ENCODE measurements at regions not wholly inside any gene's neighbourhood (a gene's known extent, or its start where the extent isn't known, plus 50 kb on each side); places are given as distances from the start of the nearest gene placed in this dataset.

DNA sequence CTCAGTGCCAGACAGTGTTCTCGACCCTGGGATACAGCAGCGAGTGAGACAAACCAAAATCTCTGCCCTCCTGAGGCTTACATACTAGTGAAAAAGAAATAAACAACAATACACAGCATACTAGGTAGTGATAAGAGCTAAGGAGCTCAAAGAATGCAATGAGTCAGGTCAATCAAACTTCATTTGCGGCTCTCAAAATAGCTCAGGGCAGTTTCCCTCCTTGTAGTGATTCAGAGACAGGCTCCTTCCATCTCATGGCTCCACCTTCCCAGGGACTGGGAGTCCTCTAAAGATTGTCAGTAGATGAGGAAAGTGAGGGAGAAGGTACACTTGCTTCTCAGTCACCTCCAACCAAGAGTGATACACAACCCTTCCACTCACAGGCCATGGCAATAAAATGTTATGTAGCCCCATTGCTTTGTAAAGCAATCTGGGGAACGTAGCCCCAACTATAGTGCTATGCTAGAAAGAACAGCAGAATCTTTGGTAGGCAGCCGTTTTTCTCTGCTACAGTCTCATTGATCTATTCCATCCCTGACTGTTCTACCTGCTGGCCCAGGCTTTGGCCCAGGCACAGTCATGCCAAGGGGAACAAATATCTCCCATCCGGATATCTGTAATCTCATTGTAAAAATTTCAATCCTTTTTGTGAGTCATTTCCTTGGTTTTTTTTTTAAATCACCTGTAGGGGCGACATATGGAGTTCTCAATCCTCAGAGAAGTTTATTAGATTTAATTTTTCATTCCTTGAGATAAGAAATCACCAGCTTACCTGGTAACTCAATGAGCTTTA, 183.1 kb upstream of the S100G start:
- DNase-seq (ENCODE audit: low spot score) (no peak), ATAC-seq (ENCODE audit: insufficient number of reproducible peaks, low FRiP score, low read depth) (no peak)
- Histone ChIP-seq H3K27ac (no peak overlapping the region), H3K36me3 (no peaks in the 10 kb centered on the region), H3K27me3 (replicated peaks; ENCODE audit: insufficient read depth) (no peaks in the 10 kb centered on the region), H3K4me3 (no peak overlapping the region), H3K4me1 (ENCODE audit: control insufficient read depth in 1 of 2, low read depth in 2 of 2) (peaks cover 0 to 6% of the 10 kb centered on the region in 2 donors), H3K9me3 (no peaks in the 10 kb centered on the region)
- TF ChIP-seq, protein P1, sequence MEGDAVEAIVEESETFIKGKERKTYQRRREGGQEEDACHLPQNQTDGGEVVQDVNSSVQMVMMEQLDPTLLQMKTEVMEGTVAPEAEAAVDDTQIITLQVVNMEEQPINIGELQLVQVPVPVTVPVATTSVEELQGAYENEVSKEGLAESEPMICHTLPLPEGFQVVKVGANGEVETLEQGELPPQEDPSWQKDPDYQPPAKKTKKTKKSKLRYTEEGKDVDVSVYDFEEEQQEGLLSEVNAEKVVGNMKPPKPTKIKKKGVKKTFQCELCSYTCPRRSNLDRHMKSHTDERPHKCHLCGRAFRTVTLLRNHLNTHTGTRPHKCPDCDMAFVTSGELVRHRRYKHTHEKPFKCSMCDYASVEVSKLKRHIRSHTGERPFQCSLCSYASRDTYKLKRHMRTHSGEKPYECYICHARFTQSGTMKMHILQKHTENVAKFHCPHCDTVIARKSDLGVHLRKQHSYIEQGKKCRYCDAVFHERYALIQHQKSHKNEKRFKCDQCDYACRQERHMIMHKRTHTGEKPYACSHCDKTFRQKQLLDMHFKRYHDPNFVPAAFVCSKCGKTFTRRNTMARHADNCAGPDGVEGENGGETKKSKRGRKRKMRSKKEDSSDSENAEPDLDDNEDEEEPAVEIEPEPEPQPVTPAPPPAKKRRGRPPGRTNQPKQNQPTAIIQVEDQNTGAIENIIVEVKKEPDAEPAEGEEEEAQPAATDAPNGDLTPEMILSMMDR (IDR thresholded peaks at IDR 0.05), result no peak

DNA sequence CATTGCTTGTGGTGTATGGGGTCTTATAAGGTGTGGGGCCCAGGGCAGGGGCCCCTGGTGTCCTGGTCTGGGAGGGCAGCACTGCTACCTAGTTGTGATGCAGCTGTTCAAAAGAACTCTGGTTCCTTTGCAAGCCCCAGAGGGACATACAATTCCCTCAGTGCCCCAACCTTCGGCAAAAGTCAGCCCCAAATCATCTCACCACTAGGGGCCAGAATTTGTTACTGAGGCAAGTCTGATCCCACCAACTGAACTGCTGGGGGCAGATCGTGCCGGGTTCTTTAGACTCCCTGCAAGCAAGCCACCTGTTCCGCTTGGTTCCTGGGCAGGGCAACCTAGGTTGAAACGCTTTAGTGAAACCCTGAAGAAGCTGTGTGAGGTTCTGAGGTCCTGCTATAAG, 180.1 kb upstream of the S100G start:
- no peak for ATAC-seq (ENCODE audit: insufficient number of reproducible peaks, low FRiP score, low read depth)
- H3K9me3 ChIP-seq, result no peaks in the 10 kb centered on the region

DNA sequence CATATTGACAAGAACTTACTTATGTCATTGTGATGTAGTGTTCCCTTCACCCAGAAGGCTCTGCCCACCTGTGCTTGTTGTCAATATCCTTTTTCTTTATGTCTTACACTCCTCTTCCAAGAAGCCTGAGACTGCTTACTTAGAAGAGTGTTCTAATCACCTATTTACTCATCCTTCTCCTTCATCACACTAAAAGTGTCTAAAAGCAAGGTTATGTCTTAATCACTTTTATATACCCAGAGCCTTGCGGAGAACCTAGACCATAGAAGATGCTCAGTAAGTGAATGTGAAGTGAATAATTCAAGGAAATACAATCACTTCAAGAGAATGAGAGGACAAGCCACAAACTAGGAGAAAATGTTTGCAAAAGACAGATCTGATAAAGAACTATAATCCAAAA, 177.6 kb upstream of the S100G start:
- DNase-seq (ENCODE audit: low spot score), result no peak
- ATAC-seq (ENCODE audit: insufficient number of reproducible peaks, low FRiP score, low read depth), result no peak
- H3K36me3 ChIP-seq, result no peaks in the 10 kb centered on the region
- no peaks in the 10 kb centered on the region for H3K27me3 ChIP-seq (replicated peaks; ENCODE audit: insufficient read depth)
- H3K4me3 ChIP-seq, result no peak overlapping the region
- H3K9me3 ChIP-seq, result no peaks in the 10 kb centered on the region
- H3K4me1 ChIP-seq (ENCODE audit: control insufficient read depth in 1 of 2, low read depth in 2 of 2), result no peaks in the 10 kb centered on the region
- no peak overlapping the region for H3K27ac ChIP-seq
- TF ChIP-seq, protein P1 (IDR thresholded peaks at IDR 0.05), result no peak

More for the DNA sequence above, 180.1 kb upstream of the S100G start:
- H3K4me1 ChIP-seq (ENCODE audit: control insufficient read depth in 1 of 2, low read depth in 2 of 2), result no peaks in the 10 kb centered on the region
- no peak overlapping the region for H3K27ac ChIP-seq
- H3K27me3 ChIP-seq (replicated peaks; ENCODE audit: insufficient read depth), result no peaks in the 10 kb centered on the region
- H3K4me3 ChIP-seq, result no peak overlapping the region
- DNase-seq (ENCODE audit: low spot score), result no peak
- TF ChIP-seq, protein P1 (IDR thresholded peaks at IDR 0.05), result no peak
- H3K36me3 ChIP-seq, result no peaks in the 10 kb centered on the region

DNA sequence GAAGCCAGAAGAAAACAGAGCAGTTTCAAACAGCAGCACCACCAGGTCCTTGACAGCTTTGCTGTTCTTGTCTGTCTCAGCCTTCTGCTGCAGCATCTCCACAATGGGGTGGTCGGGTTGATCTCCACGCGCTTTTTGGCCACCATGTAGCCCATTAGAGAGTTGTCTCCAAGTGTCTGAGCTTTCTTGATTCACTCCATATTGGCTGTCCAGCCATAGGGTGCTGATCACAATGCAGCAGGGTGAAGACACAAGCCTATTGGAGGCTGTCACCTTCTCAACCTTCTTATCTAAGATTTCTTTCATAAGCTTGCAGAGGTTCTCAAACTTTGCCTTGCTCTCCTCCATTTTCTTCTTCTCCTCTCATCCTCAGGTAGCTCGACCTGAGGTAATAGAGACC, 175.4 kb upstream of the S100G start:
- H3K4me3 ChIP-seq, result no peak overlapping the region
- no peaks in the 10 kb centered on the region for H3K36me3 ChIP-seq
- H3K27ac ChIP-seq, result no peak overlapping the region
- H3K27me3 ChIP-seq (replicated peaks; ENCODE audit: insufficient read depth), result no peaks in the 10 kb centered on the region
- H3K9me3 ChIP-seq, result no peaks in the 10 kb centered on the region
- TF ChIP-seq, protein P1 (IDR thresholded peaks at IDR 0.05), result no peak
- ATAC-seq (ENCODE audit: insufficient number of reproducible peaks, low FRiP score, low read depth) (no peak), DNase-seq (ENCODE audit: low spot score) (no peak)
- no peaks in the 10 kb centered on the region for H3K4me1 ChIP-seq (ENCODE audit: control insufficient read depth in 1 of 2, low read depth in 2 of 2)

DNA sequence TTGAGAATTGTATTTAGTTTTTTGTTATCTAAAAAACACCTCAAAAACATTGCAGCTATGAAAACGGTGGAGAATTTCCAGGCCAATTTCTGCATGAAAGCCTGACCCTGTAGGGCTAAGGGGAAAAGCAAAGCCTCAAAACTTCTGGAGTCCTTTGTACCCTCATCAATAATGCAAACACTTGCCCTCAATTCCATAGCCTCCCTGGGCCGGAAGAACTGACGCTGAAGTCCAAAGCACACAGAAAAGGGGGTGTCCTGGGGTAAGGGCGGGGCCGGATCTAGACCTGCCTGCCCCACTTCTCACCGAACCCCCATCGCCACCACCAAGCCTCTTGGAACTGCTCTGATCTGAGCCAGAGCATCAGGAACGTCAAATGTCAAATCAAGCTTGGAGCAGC, 173.9 kb upstream of the S100G start:
- TF ChIP-seq, protein P1 (IDR thresholded peaks at IDR 0.05), result no peak

More for the DNA sequence above, 173.9 kb upstream of the S100G start:
- Histone ChIP-seq H3K9me3 (no peaks in the 10 kb centered on the region), H3K4me1 (ENCODE audit: control insufficient read depth in 1 of 2, low read depth in 2 of 2) (no peaks in the 10 kb centered on the region), H3K27me3 (replicated peaks; ENCODE audit: insufficient read depth) (no peaks in the 10 kb centered on the region), H3K4me3 (no peak overlapping the region), H3K27ac (no peak overlapping the region), H3K36me3 (no peaks in the 10 kb centered on the region)
- ATAC-seq (ENCODE audit: insufficient number of reproducible peaks, low FRiP score, low read depth), result no peak
- DNase-seq (ENCODE audit: low spot score), result no peak
